Vagina (tissue), 2 donors: ENCODE measurements at regions not wholly inside any gene's neighbourhood (a gene's known extent, or its start where the extent isn't known, plus 50 kb on each side); places are given as distances from the start of the nearest gene placed in this dataset.

Experiments used
- DNase-seq, 2 donors: peaks; one replicate each; pipeline ENCODE4 v3.0.0-alpha.2; 2017; ENCODE audit errors: extremely low spot score in 2 of 2
- H3K27ac ChIP-seq: fragments of 200-600 bp; sonication (generic); one replicate; pipeline ENCODE4 v1.5.1; 2019
- H3K27me3 ChIP-seq: fragments of 200-600 bp; sonication (generic); one replicate; pipeline ENCODE4 v1.5.1; 2019
- H3K36me3 ChIP-seq, 2 donors: fragments of 200-600 bp; sonication (generic); one replicate each; pipeline ENCODE4 v1.5.1; 2017 to 2019
- H3K4me1 ChIP-seq: fragments of 200-600 bp; sonication (generic); one replicate; pipeline ENCODE4 v1.5.1; 2019
- H3K4me3 ChIP-seq, 2 donors: fragments of 200-600 bp; sonication (generic); 1 replicate in 1 of 2; 2 replicates in 1 of 2; pipeline ENCODE4 v1.5.1; 2016 to 2019
- H3K9me3 ChIP-seq: fragments of 200-600 bp; sonication (generic); one replicate; pipeline ENCODE4 v1.5.1; 2019
- POLR2A ChIP-seq, 2 donors: fragments of 450-650 bp; IDR thresholded peaks; one replicate each; pipeline ENCODE4 v1.6.1; 2017; ENCODE audit warnings: antibody characterized with exemption in 2 of 2, mild to moderate bottlenecking in 2 of 2, moderate library complexity in 2 of 2
- POLR2AphosphoS5 ChIP-seq, 2 donors: sonication (generic); formaldehyde crosslinking; IDR thresholded peaks; one replicate each; pipeline ENCODE4 v1.9.0; 2017; ENCODE audit warnings: antibody characterized with exemption in 2 of 2, mild to moderate bottlenecking in 2 of 2, low read depth in 1 of 2; ENCODE audit not compliant: insufficient read depth in 1 of 2
- intact Hi-C: fragments of 100-400 bp; cut with DNase I; formaldehyde crosslinking; loops from one replicate; pipeline ENCODE4 v1.15.1; 2023
- TF ChIP-seq, protein P1 (sequence below), 3 experiments: fragments of 450-650 bp in 2 of 3; fragments of 200-600 bp in 1 of 3; sonication (generic) in 1 of 3; IDR thresholded peaks; one replicate each; pipeline ENCODE4 v1.5.1; 2017 to 2019; ENCODE audit warnings: antibody characterized with exemption in 3 of 3, mild to moderate bottlenecking in 2 of 3, moderate library complexity in 2 of 3

DNA sequence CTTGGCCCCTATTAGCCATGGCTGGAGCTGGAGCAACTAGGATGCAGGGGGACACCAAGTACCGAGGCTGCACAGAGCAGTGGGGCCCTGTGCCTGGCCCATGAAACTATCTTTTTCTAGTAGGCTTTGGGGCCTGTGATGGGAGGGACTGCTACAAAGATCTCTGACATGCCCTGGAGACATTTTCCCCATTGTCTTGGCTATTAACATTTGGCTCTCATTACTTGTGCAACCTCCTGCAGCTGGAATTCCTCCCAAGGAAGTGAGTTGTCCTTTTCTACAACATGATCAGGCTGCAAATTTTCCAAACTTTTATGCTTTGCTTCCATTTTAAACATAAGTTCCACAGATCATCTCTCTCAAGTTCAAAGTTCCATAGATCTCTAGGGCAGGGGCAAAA, 174.7 kb upstream of the ANKFN1 start:
- no peak for TF ChIP-seq POLR2AphosphoS5 (IDR thresholded peaks at IDR 0.05; ENCODE audit: insufficient read depth in 1 of 2, low read depth in 1 of 2)
- TF ChIP-seq, protein P1, sequence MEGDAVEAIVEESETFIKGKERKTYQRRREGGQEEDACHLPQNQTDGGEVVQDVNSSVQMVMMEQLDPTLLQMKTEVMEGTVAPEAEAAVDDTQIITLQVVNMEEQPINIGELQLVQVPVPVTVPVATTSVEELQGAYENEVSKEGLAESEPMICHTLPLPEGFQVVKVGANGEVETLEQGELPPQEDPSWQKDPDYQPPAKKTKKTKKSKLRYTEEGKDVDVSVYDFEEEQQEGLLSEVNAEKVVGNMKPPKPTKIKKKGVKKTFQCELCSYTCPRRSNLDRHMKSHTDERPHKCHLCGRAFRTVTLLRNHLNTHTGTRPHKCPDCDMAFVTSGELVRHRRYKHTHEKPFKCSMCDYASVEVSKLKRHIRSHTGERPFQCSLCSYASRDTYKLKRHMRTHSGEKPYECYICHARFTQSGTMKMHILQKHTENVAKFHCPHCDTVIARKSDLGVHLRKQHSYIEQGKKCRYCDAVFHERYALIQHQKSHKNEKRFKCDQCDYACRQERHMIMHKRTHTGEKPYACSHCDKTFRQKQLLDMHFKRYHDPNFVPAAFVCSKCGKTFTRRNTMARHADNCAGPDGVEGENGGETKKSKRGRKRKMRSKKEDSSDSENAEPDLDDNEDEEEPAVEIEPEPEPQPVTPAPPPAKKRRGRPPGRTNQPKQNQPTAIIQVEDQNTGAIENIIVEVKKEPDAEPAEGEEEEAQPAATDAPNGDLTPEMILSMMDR (IDR thresholded peaks at IDR 0.05): no peak
- TF ChIP-seq POLR2A (IDR thresholded peaks at IDR 0.05): no peak
- H3K36me3 ChIP-seq: no peaks in the 10 kb centered on the region
- intact Hi-C loops: no loop called here
- H3K4me1 ChIP-seq: peaks cover 8% of the 10 kb centered on the region
- H3K9me3 ChIP-seq: no peaks in the 10 kb centered on the region
- no peak overlapping the region for H3K4me3 ChIP-seq
- H3K27me3 ChIP-seq: no peaks in the 10 kb centered on the region
- H3K27ac ChIP-seq: no peak overlapping the region
- DNase-seq: no peak

DNA sequence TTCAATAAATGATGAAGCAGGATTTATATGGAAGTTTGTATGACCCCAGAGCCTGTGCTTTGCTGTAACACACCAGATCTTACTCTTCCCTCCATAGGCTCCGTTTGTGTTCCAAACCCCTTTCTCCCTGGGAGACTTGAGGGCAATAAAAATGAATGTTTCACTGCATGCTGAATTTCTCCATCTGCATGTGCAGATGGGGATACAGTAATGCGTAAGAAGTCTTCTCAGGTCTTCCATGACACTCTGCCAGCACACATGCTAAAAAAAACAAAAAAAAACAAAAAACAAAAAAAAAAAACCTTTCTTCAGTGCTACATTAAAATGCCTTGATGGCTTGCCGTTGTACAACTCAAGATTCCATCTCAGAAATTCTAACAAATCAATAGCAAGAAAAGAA, 170.2 kb upstream of the ANKFN1 start:
- H3K27ac ChIP-seq: no peak overlapping the region
- peaks cover 8% of the 10 kb centered on the region for H3K4me1 ChIP-seq
- intact Hi-C loops: no loop called here
- no peaks in the 10 kb centered on the region for H3K27me3 ChIP-seq
- TF ChIP-seq, protein P1 (IDR thresholded peaks at IDR 0.05): no peak
- no peak for TF ChIP-seq POLR2AphosphoS5 (IDR thresholded peaks at IDR 0.05; ENCODE audit: insufficient read depth in 1 of 2, low read depth in 1 of 2)
- TF ChIP-seq POLR2A (IDR thresholded peaks at IDR 0.05): no peak
- H3K36me3 ChIP-seq: no peaks in the 10 kb centered on the region
- DNase-seq: no peak
- H3K9me3 ChIP-seq: no peaks in the 10 kb centered on the region
- no peak overlapping the region for H3K4me3 ChIP-seq

DNA sequence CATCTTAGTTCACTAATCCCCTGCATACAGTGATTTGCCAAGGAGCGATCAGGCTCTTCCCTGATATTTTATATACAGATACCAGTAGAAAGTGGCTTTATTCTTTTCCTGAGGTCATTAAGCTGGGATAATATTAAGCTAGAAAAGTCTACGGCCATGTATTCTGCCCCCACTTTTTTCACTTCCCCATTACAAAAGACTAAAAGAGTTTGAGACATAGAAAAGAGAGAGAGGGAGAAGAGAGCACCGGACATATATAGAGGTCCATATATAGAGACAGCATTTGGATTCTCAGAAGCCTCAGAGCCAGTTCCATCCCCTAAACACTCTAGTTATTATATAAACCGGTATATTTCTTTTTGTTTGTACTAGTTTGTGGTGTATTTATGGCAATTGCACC, 166.5 kb upstream of the ANKFN1 start:
- TF ChIP-seq, protein P1 (IDR thresholded peaks at IDR 0.05): no peak
- no peak for TF ChIP-seq POLR2A (IDR thresholded peaks at IDR 0.05)
- no peak for TF ChIP-seq POLR2AphosphoS5 (IDR thresholded peaks at IDR 0.05; ENCODE audit: insufficient read depth in 1 of 2, low read depth in 1 of 2)
- Histone ChIP-seq H3K4me3 (no peak overlapping the region), H3K4me1 (no peaks in the 10 kb centered on the region), H3K9me3 (no peaks in the 10 kb centered on the region), H3K27me3 (no peaks in the 10 kb centered on the region), H3K36me3 (no peaks in the 10 kb centered on the region), H3K27ac (no peak overlapping the region)
- intact Hi-C loops: no loop called here
- DNase-seq: no peak

DNA sequence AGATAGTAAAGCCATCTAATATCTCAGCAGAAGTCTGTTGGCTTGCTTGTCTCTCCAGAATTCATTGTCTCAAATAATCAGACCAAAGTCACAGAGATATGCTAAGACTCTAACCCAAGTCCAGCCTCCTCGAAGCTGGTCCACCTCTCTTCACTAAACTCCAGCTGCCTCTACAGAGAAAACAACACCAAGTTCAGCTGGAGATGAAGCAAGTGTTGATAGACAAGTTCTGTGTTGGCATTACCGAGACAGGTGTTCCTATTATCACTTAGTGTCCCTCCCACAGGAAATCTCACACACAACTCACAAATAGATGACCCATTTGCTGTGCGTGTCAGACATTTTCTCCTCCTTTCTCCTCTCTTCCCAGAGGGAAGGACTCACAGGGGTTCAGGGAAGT, 164.4 kb upstream of the ANKFN1 start:
- TF ChIP-seq POLR2A (IDR thresholded peaks at IDR 0.05): no peak
- TF ChIP-seq, protein P1 (IDR thresholded peaks at IDR 0.05): no peak
- no peak for TF ChIP-seq POLR2AphosphoS5 (IDR thresholded peaks at IDR 0.05; ENCODE audit: insufficient read depth in 1 of 2, low read depth in 1 of 2)
- H3K27ac ChIP-seq: no peak overlapping the region
- intact Hi-C loops: no loop called here
- H3K27me3 ChIP-seq: no peaks in the 10 kb centered on the region
- no peak for DNase-seq
- H3K4me1 ChIP-seq: no peaks in the 10 kb centered on the region
- H3K4me3 ChIP-seq: no peak overlapping the region
- H3K36me3 ChIP-seq: no peaks in the 10 kb centered on the region
- no peaks in the 10 kb centered on the region for H3K9me3 ChIP-seq

DNA sequence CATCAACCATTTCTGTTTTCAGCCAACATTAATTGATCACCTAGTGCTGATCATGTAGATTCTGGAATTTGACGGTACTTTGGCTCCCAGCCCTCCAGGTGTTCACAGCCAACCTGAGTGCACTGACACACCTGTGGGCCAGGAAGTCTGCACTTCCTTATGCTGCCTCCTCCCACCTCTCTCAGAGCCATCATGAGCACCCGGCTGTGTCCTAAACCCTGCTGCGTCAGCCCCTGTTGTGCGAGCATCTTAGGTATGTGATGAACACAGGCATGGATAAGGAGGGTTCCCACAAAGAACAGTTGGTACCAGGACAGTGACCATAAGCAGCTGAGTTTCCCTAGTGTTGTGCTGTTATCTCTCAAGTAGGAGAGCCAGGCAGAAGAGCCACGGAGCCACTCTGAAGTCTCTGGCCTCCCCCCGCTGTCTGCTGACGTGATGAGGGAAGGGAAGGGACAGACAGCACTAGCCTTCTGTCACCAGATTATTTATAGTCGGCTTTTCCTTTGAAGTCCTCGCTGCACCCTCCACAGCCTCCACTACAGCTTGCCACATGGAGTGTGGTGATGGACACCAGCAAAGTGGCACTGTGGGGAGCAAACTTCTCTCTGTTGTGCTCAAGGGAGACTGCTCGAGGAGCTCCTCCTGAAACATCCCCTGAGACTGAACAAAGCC, 162.8 kb upstream of the ANKFN1 start:
- Histone ChIP-seq H3K4me1 (no peaks in the 10 kb centered on the region), H3K36me3 (no peaks in the 10 kb centered on the region), H3K4me3 (no peak overlapping the region), H3K9me3 (no peaks in the 10 kb centered on the region), H3K27ac (no peak overlapping the region), H3K27me3 (no peaks in the 10 kb centered on the region)
- intact Hi-C loops: no loop called here
- TF ChIP-seq POLR2AphosphoS5 (IDR thresholded peaks at IDR 0.05; ENCODE audit: insufficient read depth in 1 of 2, low read depth in 1 of 2) (no peak), POLR2A (IDR thresholded peaks at IDR 0.05) (no peak)
- TF ChIP-seq, protein P1 (IDR thresholded peaks at IDR 0.05): no peak
- DNase-seq: no peak
